Posterior vena cava (tissue), 2 donors: ENCODE measurements at regions not wholly inside any gene's neighbourhood (a gene's known extent, or its start where the extent isn't known, plus 50 kb on each side); places are given as distances from the start of the nearest gene placed in this dataset.

Source experiments
- DNase-seq: peaks from one replicate; pipeline ENCODE4 v3.0.0-alpha.2; 2020; ENCODE audit warnings: low spot score
- intact Hi-C, 2 donors: fragments of 100-400 bp; cut with DNase I; formaldehyde crosslinking; loops; one replicate each; pipeline versions ENCODE4 v1.14.1 to v1.14.2; 2022 to 2023
- donor health status: DM: yes; HTN: yes; CAD: no.
- donor health status: DM: yes; HTN: yes; CAD: no.

DNA sequence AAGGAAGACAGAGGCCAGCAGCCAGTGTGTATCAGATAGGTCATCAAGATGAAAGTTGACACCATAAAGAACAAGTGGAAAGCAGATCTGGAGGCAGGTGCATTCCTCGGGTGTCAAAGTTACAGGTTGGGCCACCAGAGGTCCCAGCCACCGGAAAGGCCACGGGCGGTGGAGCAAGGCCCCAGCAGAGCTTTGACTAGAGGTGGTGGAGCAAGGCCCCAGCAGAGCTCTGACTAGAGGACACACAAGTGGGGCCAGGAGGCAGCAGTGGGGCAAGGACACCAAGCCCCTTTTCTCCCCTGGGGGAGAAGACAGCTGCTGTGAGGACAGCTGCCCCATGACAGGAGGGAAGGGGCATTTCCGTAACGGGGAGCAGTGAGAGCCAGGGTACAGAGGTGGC is 115.1 kb downstream of the GYPC start:
- intact Hi-C loops: no loop called here

GRCh38 chr2:126771501-126772195 is 115.7 kb downstream of the GYPC start:
- intact Hi-C loops: no loop called here
- peak; percentile 62 for DNase-seq

More for the DNA sequence above, 115.1 kb downstream of the GYPC start:
- peak; percentile 64 for DNase-seq

DNA sequence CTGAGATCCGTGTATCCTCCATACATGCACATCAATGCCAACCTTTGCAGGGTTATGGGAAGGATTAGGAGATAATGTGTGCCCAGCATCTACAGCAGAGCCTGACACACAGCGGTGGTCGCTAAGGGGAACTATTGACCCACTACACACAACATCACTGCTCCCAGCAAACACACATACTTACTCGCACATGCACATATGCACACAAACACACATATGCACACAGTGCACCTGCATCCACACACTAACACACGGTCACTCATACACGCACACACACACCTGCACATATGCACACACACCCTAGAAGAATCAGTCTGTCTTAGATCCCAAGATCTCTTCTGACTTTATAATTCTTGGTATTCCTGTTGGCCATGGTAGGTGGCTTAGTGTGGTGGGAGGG is 118.3 kb downstream of the GYPC start:
- peak; percentile 30 for DNase-seq
- intact Hi-C loops: no loop called here

DNA sequence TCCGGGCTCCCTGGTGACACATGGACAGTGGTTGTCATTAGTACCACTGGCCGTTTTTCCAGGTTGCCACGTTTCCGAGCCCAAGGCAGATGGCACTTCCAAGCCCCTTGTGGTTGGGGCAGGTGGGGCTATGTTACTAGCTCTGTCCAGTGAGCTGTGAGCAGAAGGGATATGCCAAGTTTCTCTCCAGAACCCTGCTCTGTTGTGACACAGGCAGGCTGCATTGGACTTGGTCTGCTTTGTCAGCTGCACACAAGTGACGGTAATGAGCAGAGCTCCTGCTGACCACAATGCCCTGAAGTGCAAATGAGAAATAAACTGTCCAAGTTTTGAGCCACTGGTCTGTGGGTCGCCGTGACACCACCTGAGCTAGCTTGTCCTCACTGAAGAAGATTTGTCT is 118.8 kb downstream of the GYPC start:
- intact Hi-C loops: loop anchor here in 1 of 2 donors (5.0 kb wide), 1 partner anchor 247 kb away; no protein-coding TSS in a partner anchor
- DNase-seq: peak; percentile 54

DNA sequence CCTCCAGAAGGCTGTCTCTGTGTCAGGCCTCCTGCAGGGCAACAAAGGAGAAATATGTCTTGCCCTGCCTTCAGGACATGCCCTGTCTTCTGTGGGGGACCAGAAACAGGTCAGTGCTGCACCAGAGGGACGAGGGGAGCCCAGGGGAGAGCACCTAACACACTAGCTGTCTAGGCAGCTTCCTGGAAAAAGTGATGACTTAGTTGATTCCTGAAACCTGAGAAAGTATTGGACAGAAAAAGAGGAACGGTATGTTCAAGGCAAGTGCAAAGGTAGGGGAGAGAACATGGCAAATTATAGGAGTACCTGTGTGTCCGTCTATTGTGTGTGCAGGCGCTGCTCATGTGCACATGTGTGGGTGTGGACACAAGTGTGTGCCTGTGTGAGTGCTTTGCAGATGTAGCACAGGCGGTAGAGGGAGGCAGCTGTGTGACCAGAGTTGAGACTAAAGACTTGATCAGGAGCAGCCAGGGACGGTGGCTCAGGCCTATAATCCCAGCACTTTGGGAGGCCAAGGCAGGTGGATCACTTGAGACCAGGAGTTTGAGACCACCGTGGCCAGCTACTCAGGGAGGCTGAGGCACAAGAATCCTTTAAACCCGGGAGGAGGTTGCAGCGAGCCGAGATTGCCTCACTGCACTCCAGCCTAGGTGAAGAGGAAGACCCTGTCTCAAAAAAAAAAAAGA is 119.5 kb downstream of the GYPC start:
- intact Hi-C loops: loop anchor here in 1 of 2 donors (5.0 kb wide), 1 partner anchor 248 kb away; no protein-coding TSS in a partner anchor
- peak; percentile 47 for DNase-seq

- intact Hi-C loops: loop anchor here (1.0 to 5.0 kb wide), 3 partner anchors 29 to 249 kb away; no protein-coding TSS in a partner anchor
- DNase-seq: no peak
Observed at GRCh38 chr2:126776255-126776654, 120.3 kb downstream of the GYPC start.

DNA sequence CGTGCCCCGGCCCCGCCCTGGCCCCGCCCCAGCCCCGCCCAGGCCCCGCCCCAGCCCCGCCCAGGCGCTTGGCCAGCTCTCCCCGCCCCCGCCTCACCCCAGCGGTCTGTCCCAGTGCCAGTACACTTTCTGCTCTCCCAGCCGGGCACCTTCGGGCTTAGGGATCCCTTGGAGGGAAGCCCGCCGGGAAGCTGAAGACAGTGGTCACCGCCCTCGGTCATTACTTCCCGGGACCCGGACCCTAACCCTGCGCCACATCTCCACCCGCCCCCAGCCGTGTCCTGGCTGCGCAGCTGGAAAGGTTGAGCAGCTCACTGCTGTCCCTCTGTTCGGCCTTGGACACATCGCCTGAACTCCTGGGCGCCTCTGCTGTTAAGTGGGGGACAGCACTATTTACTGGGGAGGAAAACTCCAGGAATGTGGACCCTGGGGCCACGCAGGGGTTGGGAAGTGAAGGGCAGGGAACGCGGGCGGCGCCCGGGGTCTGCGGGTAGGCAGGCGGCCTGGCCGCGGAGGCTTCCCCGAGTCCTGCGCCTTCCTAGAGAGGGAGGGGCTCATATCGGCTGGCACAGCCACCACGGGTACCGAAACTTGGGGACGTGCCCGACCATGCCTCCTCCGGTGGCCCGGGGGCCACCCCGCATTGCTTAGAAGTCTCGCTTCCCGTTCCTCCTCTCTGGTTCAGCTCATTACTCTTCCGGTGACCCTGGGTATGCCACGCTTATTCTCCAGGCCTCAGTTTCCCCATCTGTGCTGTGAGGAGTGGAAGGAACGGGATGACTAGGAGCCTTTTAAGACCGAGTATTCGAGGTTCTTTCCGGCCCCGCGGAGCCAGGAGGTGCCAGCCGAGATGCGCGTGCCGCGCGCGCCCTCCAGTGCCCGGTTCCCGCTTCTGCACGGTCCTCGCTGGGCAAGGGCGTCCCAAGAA is 121.0 kb downstream of the GYPC start:
- peak; percentile 96 for DNase-seq
- intact Hi-C loops: loop anchor here (1.0 to 5.0 kb wide), 3 partner anchors 30 to 250 kb away; no protein-coding TSS in a partner anchor

DNA sequence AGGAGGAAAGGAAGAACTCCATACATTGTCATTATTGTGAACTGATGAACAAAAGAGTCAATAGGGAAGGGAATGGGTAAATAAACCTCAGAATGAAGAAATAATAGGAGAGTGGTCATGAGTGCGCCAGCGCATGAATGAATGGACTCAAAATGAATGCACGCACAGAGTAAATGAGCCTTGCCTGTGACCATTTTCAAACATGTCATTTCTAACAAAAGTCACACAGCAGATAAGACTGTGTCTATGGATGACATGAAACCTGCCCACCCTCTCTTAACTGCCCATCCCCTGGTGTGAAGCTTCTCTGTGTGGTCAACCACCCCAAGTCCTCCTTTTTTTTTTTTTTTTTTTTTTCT is 121.1 kb upstream of the TEX51 start:
- no peak for DNase-seq
- intact Hi-C loops: loop anchor here (2.0 to 5.0 kb wide), 2 partner anchors 250 to 251 kb away; no protein-coding TSS in a partner anchor

- peak; percentile 75 for DNase-seq
- intact Hi-C loops: loop anchor here in 1 of 2 donors (5.0 kb wide), 1 partner anchor 252 kb away; no protein-coding TSS in a partner anchor
Observed at GRCh38 chr2:126778561-126779501, 119.9 kb upstream of the TEX51 start.

GRCh38 chr2:126781206-126781605 is 117.5 kb upstream of the TEX51 start:
- intact Hi-C loops: loop anchor here in 1 of 2 donors (10.0 kb wide), 1 partner anchor 426 kb away; no protein-coding TSS in a partner anchor
- peak; percentile 44 for DNase-seq

GRCh38 chr2:126781806-126782205 is 116.9 kb upstream of the TEX51 start:
- peak; percentile 40 for DNase-seq
- intact Hi-C loops: loop anchor here in 1 of 2 donors (10.0 kb wide), 1 partner anchor 427 kb away; no protein-coding TSS in a partner anchor

DNA sequence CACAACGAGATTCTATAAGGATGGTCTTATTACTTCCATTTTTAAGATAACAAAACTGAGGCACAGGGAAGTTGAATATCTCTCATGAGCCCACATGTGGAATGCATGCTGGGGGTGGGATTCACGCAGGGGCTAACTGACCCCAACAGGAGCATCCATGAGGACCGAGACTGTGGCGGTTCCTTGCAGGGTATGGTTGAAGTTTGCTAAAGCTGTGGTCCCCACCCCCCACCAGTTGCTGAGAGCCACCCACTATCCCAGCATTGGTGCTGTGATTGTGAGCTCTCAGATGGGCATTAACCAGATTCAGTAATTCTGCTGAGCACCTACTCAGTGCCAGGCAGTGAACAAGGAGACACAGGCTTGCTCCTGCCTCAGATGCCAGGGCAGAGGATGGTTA is 116.0 kb upstream of the TEX51 start:
- intact Hi-C loops: loop anchor here in 1 of 2 donors (10.0 kb wide), 1 partner anchor 428 kb away; no protein-coding TSS in a partner anchor

GRCh38 chr2:126783341-126783740 is 115.3 kb upstream of the TEX51 start:
- intact Hi-C loops: loop anchor here in 1 of 2 donors (10.0 kb wide), 1 partner anchor 429 kb away; no protein-coding TSS in a partner anchor
- DNase-seq: peak; percentile 49

More for the DNA sequence above, 116.0 kb upstream of the TEX51 start:
- DNase-seq: no peak

DNA sequence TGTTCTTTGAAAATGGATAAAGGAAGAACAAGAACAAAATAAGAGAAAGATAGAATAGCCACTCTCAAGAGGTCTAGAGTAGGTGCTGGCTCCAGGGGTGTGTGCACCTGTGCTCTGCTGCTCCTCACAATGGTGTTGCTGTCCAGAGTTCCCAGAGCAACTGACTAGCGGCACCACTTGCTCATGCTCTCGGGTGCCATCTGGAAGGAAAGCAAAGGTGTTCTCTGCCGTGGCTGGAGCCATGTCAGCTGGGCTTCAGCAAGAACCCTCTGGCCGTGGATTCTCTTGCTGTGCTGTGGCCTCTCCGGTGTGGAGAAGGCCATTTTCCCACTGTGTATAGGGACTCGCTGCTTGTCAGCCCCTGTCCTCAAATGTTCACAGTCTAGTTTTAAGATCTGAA is 114.6 kb upstream of the TEX51 start:
- intact Hi-C loops: loop anchor here in 1 of 2 donors (10.0 kb wide), 1 partner anchor 429 kb away; no protein-coding TSS in a partner anchor
- peak; percentile 13 for DNase-seq

DNA sequence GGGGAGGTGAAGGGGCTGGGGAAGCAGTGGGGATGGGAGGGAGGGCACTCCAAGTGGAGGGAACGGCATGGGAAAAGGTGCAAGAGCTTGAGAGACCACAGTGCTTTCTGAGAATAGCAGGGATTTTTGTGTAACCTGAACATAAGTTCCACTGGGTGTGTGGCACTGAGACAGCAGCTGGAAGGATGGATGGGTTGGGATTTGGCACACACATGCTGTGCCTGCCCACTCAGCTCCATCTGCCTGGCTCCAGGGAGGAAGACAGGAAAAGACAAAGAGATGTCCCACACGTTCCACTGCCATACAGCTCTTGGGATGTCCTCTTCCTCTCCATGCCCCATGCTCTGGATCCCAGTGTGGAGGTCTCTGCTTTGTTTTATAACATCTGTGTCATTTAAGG is 114.1 kb upstream of the TEX51 start:
- DNase-seq: peak; percentile 16
- intact Hi-C loops: loop anchor here in 1 of 2 donors (10.0 kb wide), 1 partner anchor 430 kb away; no protein-coding TSS in a partner anchor

GRCh38 chr2:126785236-126785635 is 113.5 kb upstream of the TEX51 start:
- intact Hi-C loops: loop anchor here in 1 of 2 donors (10.0 kb wide), 1 partner anchor 430 kb away; no protein-coding TSS in a partner anchor

GRCh38 chr2:126785862-126786261 is 112.8 kb upstream of the TEX51 start:
- peak; percentile 2 for DNase-seq
- intact Hi-C loops: loop anchor here in 1 of 2 donors (10.0 kb wide), 1 partner anchor 431 kb away; no protein-coding TSS in a partner anchor

More at GRCh38 chr2:126785236-126785635, 113.5 kb upstream of the TEX51 start:
- peak; percentile 37 for DNase-seq
